Chondrocyte (in vitro differentiated cells): ENCODE measurements at regions not wholly inside any gene's neighbourhood (a gene's known extent, or its start where the extent isn't known, plus 50 kb on each side); places are given as distances from the start of the nearest gene placed in this dataset.

Experiments used
- DNase-seq: peaks from one replicate; pipeline ENCODE4 v3.0.0; 2021; ENCODE audit warnings: mixed read lengths, low spot score
- H3K27ac Mint-ChIP-seq: one replicate; pipeline ENCODE4 v1.8.0; 2021; ENCODE audit warnings: mild to moderate bottlenecking, moderate library complexity, mixed read lengths; ENCODE audit not compliant: unreplicated experiment
- H3K27me3 Mint-ChIP-seq: 2 replicates; pipeline ENCODE4 v1.8.0; 2021; ENCODE audit warnings: low read depth, mixed read lengths
- H3K36me3 Mint-ChIP-seq: 2 replicates; pipeline ENCODE4 v1.8.0; 2021; ENCODE audit warnings: low read depth, mixed read lengths
- H3K4me1 Mint-ChIP-seq: 2 replicates; pipeline ENCODE4 v1.8.0; 2021; ENCODE audit warnings: low read depth, mild to moderate bottlenecking, mixed read lengths
- H3K4me3 Mint-ChIP-seq: one replicate; pipeline ENCODE4 v1.8.0; 2021; ENCODE audit warnings: mild to moderate bottlenecking, moderate library complexity, mixed read lengths; ENCODE audit not compliant: unreplicated experiment
- H3K9me3 Mint-ChIP-seq: 2 replicates; pipeline ENCODE4 v1.8.0; 2021; ENCODE audit warnings: low read depth, mixed read lengths
- CTCF ChIP-seq: fragments of 200-600 bp; sonication (generic); IDR thresholded peaks from 2 replicates; pipeline ENCODE4 v1.5.0; 2021; ENCODE audit warnings: antibody characterized with exemption, mild to moderate bottlenecking, moderate library complexity

GRCh38 chr6:22119500-22119899, 177.3 kb downstream of the PRL start:
- Mint-ChIP-seq H3K36me3 (peaks cover 4% of the 10 kb centered on the region), H3K9me3 (peaks cover 7% of the 10 kb centered on the region), H3K27me3 (no peaks in the 10 kb centered on the region), H3K27ac (no peak overlapping the region), H3K4me3 (no peak overlapping the region), H3K4me1 (peaks cover 5% of the 10 kb centered on the region)
- DNase-seq, result no peak
- no peak for TF ChIP-seq CTCF

GRCh38 chr6:22124756-22125155, 172.1 kb downstream of the PRL start:
- Mint-ChIP-seq H3K4me3 (no peak overlapping the region), H3K4me1 (peaks cover 4% of the 10 kb centered on the region), H3K36me3 (peaks cover 11% of the 10 kb centered on the region), H3K27me3 (no peaks in the 10 kb centered on the region), H3K27ac (no peak overlapping the region), H3K9me3 (peaks cover 24% of the 10 kb centered on the region)
- no peak for TF ChIP-seq CTCF
- DNase-seq, result no peak

- peaks cover 15% of the 10 kb centered on the region for H3K36me3 Mint-ChIP-seq
- H3K9me3 Mint-ChIP-seq, result peaks cover 29% of the 10 kb centered on the region
Observed at GRCh38 chr6:22126910-22127309, 169.9 kb downstream of the PRL start.

GRCh38 chr6:22129751-22130150, 167.1 kb downstream of the PRL start:
- no peak for TF ChIP-seq CTCF
- DNase-seq, result no peak
- H3K27me3 Mint-ChIP-seq, result no peaks in the 10 kb centered on the region
- H3K36me3 Mint-ChIP-seq, result peaks cover 15% of the 10 kb centered on the region
- H3K4me3 Mint-ChIP-seq, result no peak overlapping the region
- no peaks in the 10 kb centered on the region for H3K4me1 Mint-ChIP-seq
- H3K9me3 Mint-ChIP-seq, result peaks cover 36% of the 10 kb centered on the region
- H3K27ac Mint-ChIP-seq, result no peak overlapping the region

More at GRCh38 chr6:22126910-22127309, 169.9 kb downstream of the PRL start:
- Mint-ChIP-seq H3K4me3 (no peak overlapping the region), H3K27me3 (no peaks in the 10 kb centered on the region), H3K4me1 (no peaks in the 10 kb centered on the region), H3K27ac (no peak overlapping the region)
- no peak for DNase-seq
- TF ChIP-seq CTCF, result no peak

GRCh38 chr6:22132656-22133055, 164.2 kb downstream of the PRL start:
- H3K36me3 Mint-ChIP-seq, result peaks cover 4% of the 10 kb centered on the region
- H3K27ac Mint-ChIP-seq, result no peak overlapping the region
- DNase-seq, result no peak
- peaks cover 23% of the 10 kb centered on the region for H3K9me3 Mint-ChIP-seq
- H3K27me3 Mint-ChIP-seq, result no peaks in the 10 kb centered on the region
- no peaks in the 10 kb centered on the region for H3K4me1 Mint-ChIP-seq
- no peak overlapping the region for H3K4me3 Mint-ChIP-seq
- TF ChIP-seq CTCF, result no peak
